ENCODE measurements at regions not wholly inside any gene's neighbourhood (a gene's known extent, or its start where the extent isn't known, plus 50 kb on each side); places are given as distances from the start of the nearest gene placed in this dataset.
"Not testable (repeated sequence)": the region's sequence is repeated elsewhere in the genome, so short reads cannot be mapped to it uniquely, and the experiment has no call there.

DNA sequence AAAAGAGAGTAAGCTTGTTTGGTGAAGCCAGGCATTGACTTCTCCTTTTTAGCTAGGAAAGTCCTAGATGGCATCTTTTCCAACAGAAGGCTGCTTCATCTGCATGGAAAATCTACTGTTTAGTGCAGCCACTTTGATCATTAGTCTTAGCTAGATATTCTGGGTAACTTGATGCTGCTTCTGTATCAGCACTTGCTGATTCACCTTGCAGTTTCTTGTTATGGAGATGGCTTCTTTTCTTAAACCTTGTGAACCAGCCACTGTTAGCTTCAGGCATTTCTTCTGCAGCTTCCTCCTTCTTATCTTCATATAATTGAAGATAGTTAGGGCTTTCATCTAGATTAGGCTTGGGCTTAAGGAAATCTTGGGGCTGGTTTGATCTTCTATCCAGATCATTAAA, 639.7 kb downstream of the TDRD15 start:
- Histone ChIP-seq H3K27ac (ENCODE audit: low read depth in 2 of 2, low read length in 2 of 2) (no peak overlapping the region), H3K4me3 (ENCODE audit: low read length in 2 of 2) (no peak overlapping the region), H3K4me1 (ENCODE audit: control insufficient read depth in 2 of 2, insufficient read depth in 2 of 2, low read length in 2 of 2) (no peaks in the 10 kb centered on the region), H3K9ac (ENCODE audit: low read depth in 1 of 2, low read length in 2 of 2) (no peak overlapping the region), H3K27me3 (ENCODE audit: control insufficient read depth in 2 of 2, insufficient read depth in 2 of 2, low read length in 2 of 2) (no peaks in the 10 kb centered on the region), H3K36me3 (ENCODE audit: control insufficient read depth in 2 of 2, insufficient read depth in 2 of 2, low read length in 2 of 2) (no peaks in the 10 kb centered on the region), H3K9me3 (ENCODE audit: control insufficient read depth in 2 of 2, low read length in 2 of 2) (no peaks in the 10 kb centered on the region)

DNA sequence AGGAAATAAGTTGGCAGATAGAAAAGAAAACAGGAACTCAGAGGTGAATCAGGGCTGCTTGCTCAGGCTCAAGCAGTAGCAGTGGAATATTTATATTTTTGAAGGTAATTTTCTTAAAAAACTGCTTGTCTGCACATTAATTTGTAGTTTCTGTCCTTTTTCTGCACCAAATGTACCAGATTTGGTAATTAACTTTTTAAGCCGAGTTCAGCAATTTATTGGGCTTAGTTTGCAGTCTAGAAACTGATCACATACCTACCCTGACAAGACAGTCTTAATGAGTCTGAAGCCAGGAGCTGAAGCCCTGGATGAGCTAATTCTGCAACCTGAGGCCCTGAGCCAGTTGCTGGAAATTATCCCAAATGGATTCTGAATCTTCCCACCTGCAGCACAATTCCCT, 647.0 kb downstream of the TDRD15 start:
- Histone ChIP-seq H3K27ac (ENCODE audit: low read depth in 2 of 2, low read length in 2 of 2) (no peak overlapping the region), H3K27me3 (ENCODE audit: control insufficient read depth in 2 of 2, insufficient read depth in 2 of 2, low read length in 2 of 2) (no peaks in the 10 kb centered on the region), H3K9ac (ENCODE audit: low read depth in 1 of 2, low read length in 2 of 2) (no peak overlapping the region), H3K4me1 (ENCODE audit: control insufficient read depth in 2 of 2, insufficient read depth in 2 of 2, low read length in 2 of 2) (no peaks in the 10 kb centered on the region), H3K36me3 (ENCODE audit: control insufficient read depth in 2 of 2, insufficient read depth in 2 of 2, low read length in 2 of 2) (no peaks in the 10 kb centered on the region), H3K9me3 (ENCODE audit: control insufficient read depth in 2 of 2, low read length in 2 of 2) (no peaks in the 10 kb centered on the region), H3K4me3 (ENCODE audit: low read length in 2 of 2) (no peak overlapping the region)

DNA sequence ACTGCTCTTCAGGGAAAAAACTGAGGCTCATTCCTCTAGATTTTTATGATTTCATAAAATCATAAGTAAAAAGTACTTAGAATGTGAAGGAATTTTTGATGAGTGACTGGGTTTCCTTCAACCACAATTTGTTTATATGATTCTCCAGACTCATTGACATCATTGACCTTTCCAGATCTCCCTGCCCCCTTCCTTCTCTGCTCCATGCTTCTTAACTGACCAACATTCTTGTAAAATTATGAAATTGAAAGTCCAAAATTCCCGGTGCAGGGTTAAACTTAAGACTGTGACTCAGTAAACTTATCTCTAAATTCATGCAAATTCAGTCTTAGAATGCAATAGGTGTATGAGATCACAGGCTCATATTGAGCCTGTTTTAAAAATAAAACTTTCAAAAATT, 648.9 kb downstream of the TDRD15 start:
- Histone ChIP-seq H3K9me3 (ENCODE audit: control insufficient read depth in 2 of 2, low read length in 2 of 2) (no peaks in the 10 kb centered on the region), H3K27ac (ENCODE audit: low read depth in 2 of 2, low read length in 2 of 2) (no peak overlapping the region), H3K36me3 (ENCODE audit: control insufficient read depth in 2 of 2, insufficient read depth in 2 of 2, low read length in 2 of 2) (no peaks in the 10 kb centered on the region), H3K4me3 (ENCODE audit: low read length in 2 of 2) (no peak overlapping the region), H3K4me1 (ENCODE audit: control insufficient read depth in 2 of 2, insufficient read depth in 2 of 2, low read length in 2 of 2) (no peaks in the 10 kb centered on the region), H3K27me3 (ENCODE audit: control insufficient read depth in 2 of 2, insufficient read depth in 2 of 2, low read length in 2 of 2) (no peaks in the 10 kb centered on the region), H3K9ac (ENCODE audit: low read depth in 1 of 2, low read length in 2 of 2) (no peak overlapping the region)

DNA sequence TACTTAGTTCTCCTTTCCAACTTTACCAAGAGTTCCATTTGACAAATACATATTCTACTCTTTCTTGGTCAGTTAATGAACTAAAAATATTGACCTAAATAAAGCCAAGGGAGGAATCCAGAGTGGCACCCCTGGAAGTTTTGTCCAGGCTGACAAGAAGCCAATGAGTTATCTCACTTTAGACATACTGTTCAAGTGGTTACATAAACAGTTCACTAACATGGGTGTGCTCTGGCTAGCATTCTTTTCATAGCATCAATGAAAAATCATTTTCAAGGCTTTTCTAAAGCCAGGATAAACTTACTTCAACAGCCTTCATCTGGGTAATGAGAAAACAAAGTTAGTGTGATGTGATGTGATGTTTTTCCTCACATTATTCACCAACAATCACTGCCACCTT, 649.4 kb downstream of the TDRD15 start:
- H3K27me3 ChIP-seq (ENCODE audit: control insufficient read depth in 2 of 2, insufficient read depth in 2 of 2, low read length in 2 of 2), result no peaks in the 10 kb centered on the region
- H3K9me3 ChIP-seq (ENCODE audit: control insufficient read depth in 2 of 2, low read length in 2 of 2), result no peaks in the 10 kb centered on the region
- no peaks in the 10 kb centered on the region for H3K36me3 ChIP-seq (ENCODE audit: control insufficient read depth in 2 of 2, insufficient read depth in 2 of 2, low read length in 2 of 2)
- no peak overlapping the region for H3K4me3 ChIP-seq (ENCODE audit: low read length in 2 of 2)
- H3K9ac ChIP-seq (ENCODE audit: low read depth in 1 of 2, low read length in 2 of 2), result no peak overlapping the region
- H3K4me1 ChIP-seq (ENCODE audit: control insufficient read depth in 2 of 2, insufficient read depth in 2 of 2, low read length in 2 of 2), result no peaks in the 10 kb centered on the region
- no peak overlapping the region for H3K27ac ChIP-seq (ENCODE audit: low read depth in 2 of 2, low read length in 2 of 2)

DNA sequence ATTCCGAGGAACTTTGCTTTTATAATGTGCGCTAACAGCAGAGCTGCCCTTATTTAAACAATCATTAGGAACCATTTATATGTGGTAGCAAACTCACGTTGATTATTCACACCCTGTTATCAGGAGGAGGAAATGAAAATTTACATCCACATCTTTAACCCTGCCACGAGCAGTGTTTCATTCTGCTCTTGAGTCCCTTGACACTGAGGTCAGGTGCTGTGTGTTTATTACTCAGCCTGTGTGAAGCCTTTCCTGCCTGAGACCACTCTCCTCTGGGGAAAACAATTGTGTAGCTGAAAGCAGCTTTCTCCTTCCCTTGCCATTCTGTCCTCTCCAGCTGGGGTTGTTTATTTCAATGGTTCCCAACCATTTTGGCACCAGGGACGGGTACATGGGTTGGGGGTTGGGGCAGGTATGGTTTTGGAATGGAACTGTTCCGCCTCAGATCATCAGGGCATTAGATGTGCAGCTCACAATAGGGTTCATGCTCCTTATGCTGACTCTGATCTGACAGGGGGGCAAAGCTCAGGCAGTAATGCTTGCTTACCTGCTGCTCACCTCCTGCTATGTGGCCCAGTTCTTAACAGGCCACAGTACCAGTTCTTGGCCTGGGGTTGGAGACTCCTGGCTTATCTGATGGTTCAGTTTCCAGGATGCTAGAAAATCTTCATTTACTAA, 651.1 kb downstream of the TDRD15 start:
- Histone ChIP-seq H3K27ac (ENCODE audit: low read depth in 2 of 2, low read length in 2 of 2) (no peak overlapping the region), H3K4me3 (ENCODE audit: low read length in 2 of 2) (no peak overlapping the region), H3K27me3 (ENCODE audit: control insufficient read depth in 2 of 2, insufficient read depth in 2 of 2, low read length in 2 of 2) (no peaks in the 10 kb centered on the region), H3K9ac (ENCODE audit: low read depth in 1 of 2, low read length in 2 of 2) (no peak overlapping the region), H3K9me3 (ENCODE audit: control insufficient read depth in 2 of 2, low read length in 2 of 2) (no peaks in the 10 kb centered on the region), H3K4me1 (ENCODE audit: control insufficient read depth in 2 of 2, insufficient read depth in 2 of 2, low read length in 2 of 2) (no peaks in the 10 kb centered on the region), H3K36me3 (ENCODE audit: control insufficient read depth in 2 of 2, insufficient read depth in 2 of 2, low read length in 2 of 2) (no peaks in the 10 kb centered on the region)

DNA sequence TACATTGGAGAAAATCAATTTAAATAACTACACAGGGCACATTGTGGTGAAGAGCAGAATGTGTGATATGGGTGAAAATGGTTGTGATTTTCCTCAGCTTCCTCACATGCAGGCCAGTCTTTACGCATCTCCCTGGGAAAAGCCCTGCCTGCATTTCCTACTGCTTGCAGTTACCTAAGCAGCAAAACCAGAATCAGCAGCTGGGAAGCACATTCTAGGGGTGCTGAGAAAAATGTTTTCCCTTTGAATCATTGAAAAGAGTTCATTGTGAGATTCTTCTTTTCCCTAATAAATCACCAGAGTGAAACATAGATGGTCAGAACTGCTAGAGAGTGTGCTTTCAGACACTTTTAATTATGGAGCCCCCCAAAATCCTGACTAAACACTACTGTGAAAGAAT, 656.0 kb downstream of the TDRD15 start:
- H3K36me3 ChIP-seq (ENCODE audit: control insufficient read depth in 2 of 2, insufficient read depth in 2 of 2, low read length in 2 of 2), result no peaks in the 10 kb centered on the region
- H3K4me1 ChIP-seq (ENCODE audit: control insufficient read depth in 2 of 2, insufficient read depth in 2 of 2, low read length in 2 of 2), result no peaks in the 10 kb centered on the region
- no peaks in the 10 kb centered on the region for H3K9me3 ChIP-seq (ENCODE audit: control insufficient read depth in 2 of 2, low read length in 2 of 2)
- no peaks in the 10 kb centered on the region for H3K27me3 ChIP-seq (ENCODE audit: control insufficient read depth in 2 of 2, insufficient read depth in 2 of 2, low read length in 2 of 2)
- H3K4me3 ChIP-seq (ENCODE audit: low read length in 2 of 2), result no peak overlapping the region
- no peak overlapping the region for H3K9ac ChIP-seq (ENCODE audit: low read depth in 1 of 2, low read length in 2 of 2)
- no peak overlapping the region for H3K27ac ChIP-seq (ENCODE audit: low read depth in 2 of 2, low read length in 2 of 2)

DNA sequence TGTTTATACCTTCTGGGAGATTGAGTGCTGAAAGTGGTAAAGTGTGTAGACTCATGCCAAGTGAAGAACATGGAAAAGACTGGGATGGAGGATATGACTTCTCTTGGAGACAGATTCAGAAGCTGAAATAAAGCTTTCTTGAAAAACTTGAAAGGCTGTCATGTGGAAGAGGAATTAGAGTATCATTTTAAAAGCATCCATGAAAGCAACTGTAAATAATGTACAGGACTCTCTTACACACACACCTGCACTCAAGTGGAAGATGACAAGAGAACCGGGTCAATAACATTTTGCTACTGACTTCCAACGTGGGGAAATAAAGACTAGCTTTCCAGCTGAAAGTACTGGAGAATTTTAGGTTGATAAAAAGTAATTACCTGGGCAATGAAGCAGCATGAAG, 658.2 kb downstream of the TDRD15 start:
- H3K36me3 ChIP-seq (ENCODE audit: control insufficient read depth in 2 of 2, insufficient read depth in 2 of 2, low read length in 2 of 2), result no peaks in the 10 kb centered on the region
- H3K9ac ChIP-seq (ENCODE audit: low read depth in 1 of 2, low read length in 2 of 2), result no peak overlapping the region
- no peaks in the 10 kb centered on the region for H3K27me3 ChIP-seq (ENCODE audit: control insufficient read depth in 2 of 2, insufficient read depth in 2 of 2, low read length in 2 of 2)
- no peaks in the 10 kb centered on the region for H3K9me3 ChIP-seq (ENCODE audit: control insufficient read depth in 2 of 2, low read length in 2 of 2)
- H3K27ac ChIP-seq (ENCODE audit: low read depth in 2 of 2, low read length in 2 of 2), result no peak overlapping the region
- H3K4me3 ChIP-seq (ENCODE audit: low read length in 2 of 2), result no peak overlapping the region
- no peaks in the 10 kb centered on the region for H3K4me1 ChIP-seq (ENCODE audit: control insufficient read depth in 2 of 2, insufficient read depth in 2 of 2, low read length in 2 of 2)

DNA sequence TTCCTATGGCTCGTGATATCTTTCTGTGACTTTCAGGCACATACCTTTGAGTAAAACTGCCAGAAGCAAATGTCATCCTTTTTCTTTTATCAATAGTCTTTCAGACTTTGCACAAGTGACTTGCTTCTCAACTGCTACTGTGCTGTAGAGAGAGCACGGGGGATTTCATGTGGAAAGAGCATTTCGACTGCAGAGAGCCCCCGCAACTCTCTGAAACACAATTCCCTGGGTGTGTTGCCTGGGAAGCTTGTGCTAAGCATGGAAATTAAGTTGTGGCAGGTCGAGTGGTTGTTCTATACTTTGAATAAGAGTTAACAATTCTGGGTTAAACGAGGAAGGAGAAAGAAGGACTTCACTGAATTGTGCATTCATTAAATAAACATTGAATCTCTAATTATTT, 659.1 kb downstream of the TDRD15 start:
- H3K36me3 ChIP-seq (ENCODE audit: control insufficient read depth in 2 of 2, insufficient read depth in 2 of 2, low read length in 2 of 2), result no peaks in the 10 kb centered on the region
- no peak overlapping the region for H3K4me3 ChIP-seq (ENCODE audit: low read length in 2 of 2)
- H3K9ac ChIP-seq (ENCODE audit: low read depth in 1 of 2, low read length in 2 of 2), result no peak overlapping the region
- no peaks in the 10 kb centered on the region for H3K4me1 ChIP-seq (ENCODE audit: control insufficient read depth in 2 of 2, insufficient read depth in 2 of 2, low read length in 2 of 2)
- no peak overlapping the region for H3K27ac ChIP-seq (ENCODE audit: low read depth in 2 of 2, low read length in 2 of 2)
- H3K9me3 ChIP-seq (ENCODE audit: control insufficient read depth in 2 of 2, low read length in 2 of 2), result no peaks in the 10 kb centered on the region
- no peaks in the 10 kb centered on the region for H3K27me3 ChIP-seq (ENCODE audit: control insufficient read depth in 2 of 2, insufficient read depth in 2 of 2, low read length in 2 of 2)

DNA sequence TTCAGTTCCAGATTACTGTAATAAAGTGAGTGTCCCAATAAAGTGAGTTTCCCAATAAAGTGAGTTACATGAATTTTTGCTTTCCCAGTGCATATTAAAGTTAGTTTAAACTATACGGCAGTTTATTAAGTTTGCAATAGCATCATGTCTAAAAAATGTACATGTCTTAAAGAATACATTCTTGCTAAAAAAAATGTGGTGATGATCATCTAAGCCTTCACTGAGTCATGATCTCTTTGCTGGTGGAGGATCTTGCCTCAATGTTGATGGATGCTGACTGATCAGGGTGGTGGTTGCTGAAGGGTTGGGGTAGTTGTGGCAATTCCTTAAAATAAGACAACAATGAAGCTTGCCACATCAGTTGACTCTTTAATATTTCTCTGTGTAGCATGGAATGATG, 664.2 kb downstream of the TDRD15 start:
- Histone ChIP-seq H3K27ac (ENCODE audit: low read depth in 2 of 2, low read length in 2 of 2) (no peak overlapping the region), H3K9ac (ENCODE audit: low read depth in 1 of 2, low read length in 2 of 2) (no peak overlapping the region), H3K4me3 (ENCODE audit: low read length in 2 of 2) (no peak overlapping the region), H3K27me3 (ENCODE audit: control insufficient read depth in 2 of 2, insufficient read depth in 2 of 2, low read length in 2 of 2) (no peaks in the 10 kb centered on the region), H3K4me1 (ENCODE audit: control insufficient read depth in 2 of 2, insufficient read depth in 2 of 2, low read length in 2 of 2) (no peaks in the 10 kb centered on the region), H3K36me3 (ENCODE audit: control insufficient read depth in 2 of 2, insufficient read depth in 2 of 2, low read length in 2 of 2) (no peaks in the 10 kb centered on the region), H3K9me3 (ENCODE audit: control insufficient read depth in 2 of 2, low read length in 2 of 2) (no peaks in the 10 kb centered on the region)

DNA sequence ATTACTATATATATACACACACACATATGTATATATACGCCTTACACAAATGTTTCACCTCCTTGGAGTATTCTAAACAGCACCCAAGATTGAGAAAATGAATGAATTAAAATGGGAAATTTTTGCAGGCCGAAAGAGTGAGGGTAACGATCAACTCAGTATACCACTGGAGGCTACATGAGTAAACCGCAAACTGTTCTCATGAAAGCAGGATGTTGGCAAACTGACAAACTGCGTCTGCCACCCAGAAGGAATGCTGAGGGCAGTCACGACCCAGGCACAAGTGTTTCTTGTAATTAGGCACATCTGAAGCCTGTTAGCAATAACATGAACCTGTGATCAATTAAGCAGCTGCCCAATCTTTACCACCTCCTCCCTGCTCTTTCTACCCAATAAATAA, 666.5 kb downstream of the TDRD15 start:
- H3K27ac ChIP-seq (ENCODE audit: low read depth in 2 of 2, low read length in 2 of 2); H3K4me3 ChIP-seq (ENCODE audit: low read length in 2 of 2); H3K27me3 ChIP-seq (ENCODE audit: control insufficient read depth in 2 of 2, insufficient read depth in 2 of 2, low read length in 2 of 2); H3K9ac ChIP-seq (ENCODE audit: low read depth in 1 of 2, low read length in 2 of 2); H3K9me3 ChIP-seq (ENCODE audit: control insufficient read depth in 2 of 2, low read length in 2 of 2); H3K36me3 ChIP-seq (ENCODE audit: control insufficient read depth in 2 of 2, insufficient read depth in 2 of 2, low read length in 2 of 2); H3K4me1 ChIP-seq (ENCODE audit: control insufficient read depth in 2 of 2, insufficient read depth in 2 of 2, low read length in 2 of 2): not testable (repeated sequence)

DNA sequence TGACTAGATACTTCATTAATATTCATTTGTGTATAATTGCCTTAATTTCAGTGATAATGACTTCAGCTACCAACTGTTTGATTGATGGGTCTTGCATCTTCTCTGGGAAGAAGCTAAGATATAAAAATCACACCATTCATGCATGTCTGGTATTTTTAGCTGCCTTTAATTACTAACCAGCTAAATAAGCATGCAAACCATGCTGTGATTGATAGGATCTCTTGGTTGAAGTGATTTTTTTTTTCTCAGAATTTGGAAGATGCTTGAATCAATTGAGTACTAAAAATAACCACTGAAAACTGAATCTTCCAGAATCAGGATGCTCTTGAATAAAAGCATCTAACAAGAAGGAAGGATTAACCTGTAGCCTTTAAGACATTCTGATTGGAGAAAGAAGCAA, 668.8 kb downstream of the TDRD15 start:
- Histone ChIP-seq H3K27me3 (ENCODE audit: control insufficient read depth in 2 of 2, insufficient read depth in 2 of 2, low read length in 2 of 2) (no peaks in the 10 kb centered on the region), H3K27ac (ENCODE audit: low read depth in 2 of 2, low read length in 2 of 2) (no peak overlapping the region), H3K4me1 (ENCODE audit: control insufficient read depth in 2 of 2, insufficient read depth in 2 of 2, low read length in 2 of 2) (no peaks in the 10 kb centered on the region), H3K9me3 (ENCODE audit: control insufficient read depth in 2 of 2, low read length in 2 of 2) (no peaks in the 10 kb centered on the region), H3K36me3 (ENCODE audit: control insufficient read depth in 2 of 2, insufficient read depth in 2 of 2, low read length in 2 of 2) (no peaks in the 10 kb centered on the region), H3K4me3 (ENCODE audit: low read length in 2 of 2) (no peak overlapping the region), H3K9ac (ENCODE audit: low read depth in 1 of 2, low read length in 2 of 2) (no peak overlapping the region)

All from mucosa of rectum (tissue), 2 donors.